Vagina (tissue), 2 donors: ENCODE measurements at regions not wholly inside any gene's neighbourhood (a gene's known extent, or its start where the extent isn't known, plus 50 kb on each side); places are given as distances from the start of the nearest gene placed in this dataset.

Experiments used
- POLR2A ChIP-seq, 2 donors: fragments of 450-650 bp; IDR thresholded peaks; one replicate each; pipeline ENCODE4 v1.6.1; 2017; ENCODE audit warnings: antibody characterized with exemption in 2 of 2, mild to moderate bottlenecking in 2 of 2, moderate library complexity in 2 of 2
- POLR2AphosphoS5 ChIP-seq, 2 donors: sonication (generic); formaldehyde crosslinking; IDR thresholded peaks; one replicate each; pipeline ENCODE4 v1.9.0; 2017; ENCODE audit warnings: antibody characterized with exemption in 2 of 2, mild to moderate bottlenecking in 2 of 2, low read depth in 1 of 2; ENCODE audit not compliant: insufficient read depth in 1 of 2
- TF ChIP-seq, protein P1 (sequence below), 3 experiments: fragments of 450-650 bp in 2 of 3; fragments of 200-600 bp in 1 of 3; sonication (generic) in 1 of 3; IDR thresholded peaks; one replicate each; pipeline ENCODE4 v1.5.1; 2017 to 2019; ENCODE audit warnings: antibody characterized with exemption in 3 of 3, mild to moderate bottlenecking in 2 of 3, moderate library complexity in 2 of 3

GRCh38 chr9:89739511-89739910 is 134.7 kb downstream of the GADD45G start:
- TF ChIP-seq, protein P1, sequence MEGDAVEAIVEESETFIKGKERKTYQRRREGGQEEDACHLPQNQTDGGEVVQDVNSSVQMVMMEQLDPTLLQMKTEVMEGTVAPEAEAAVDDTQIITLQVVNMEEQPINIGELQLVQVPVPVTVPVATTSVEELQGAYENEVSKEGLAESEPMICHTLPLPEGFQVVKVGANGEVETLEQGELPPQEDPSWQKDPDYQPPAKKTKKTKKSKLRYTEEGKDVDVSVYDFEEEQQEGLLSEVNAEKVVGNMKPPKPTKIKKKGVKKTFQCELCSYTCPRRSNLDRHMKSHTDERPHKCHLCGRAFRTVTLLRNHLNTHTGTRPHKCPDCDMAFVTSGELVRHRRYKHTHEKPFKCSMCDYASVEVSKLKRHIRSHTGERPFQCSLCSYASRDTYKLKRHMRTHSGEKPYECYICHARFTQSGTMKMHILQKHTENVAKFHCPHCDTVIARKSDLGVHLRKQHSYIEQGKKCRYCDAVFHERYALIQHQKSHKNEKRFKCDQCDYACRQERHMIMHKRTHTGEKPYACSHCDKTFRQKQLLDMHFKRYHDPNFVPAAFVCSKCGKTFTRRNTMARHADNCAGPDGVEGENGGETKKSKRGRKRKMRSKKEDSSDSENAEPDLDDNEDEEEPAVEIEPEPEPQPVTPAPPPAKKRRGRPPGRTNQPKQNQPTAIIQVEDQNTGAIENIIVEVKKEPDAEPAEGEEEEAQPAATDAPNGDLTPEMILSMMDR (IDR thresholded peaks at IDR 0.05), result no peak
- TF ChIP-seq POLR2A (IDR thresholded peaks at IDR 0.05), result no peak
- TF ChIP-seq POLR2AphosphoS5 (IDR thresholded peaks at IDR 0.05; ENCODE audit: insufficient read depth in 1 of 2, low read depth in 1 of 2), result no peak
